DMS79 (cell line): ENCODE measurements at regions not wholly inside any gene's neighbourhood (a gene's known extent, or its start where the extent isn't known, plus 50 kb on each side); places are given as distances from the start of the nearest gene placed in this dataset.

Experiments
- DNase-seq: peaks from one replicate; lab custom pipeline; 2025; lab: John Stamatoyannopoulos, UW

GRCh38 chr16:6499413-6499812 is 833.2 kb upstream of the RBFOX1 start:
- no peak for DNase-seq

GRCh38 chr16:6498858-6499257 is 833.8 kb upstream of the RBFOX1 start:
- DNase-seq, result no peak

GRCh38 chr16:6496996-6497395 is 835.6 kb upstream of the RBFOX1 start:
- peak; percentile 73 for DNase-seq

- no peak for DNase-seq
Measured at GRCh38 chr16:6495486-6496210, 837.0 kb upstream of the RBFOX1 start.

- no peak for DNase-seq
Measured at GRCh38 chr16:6494716-6495115, 837.9 kb upstream of the RBFOX1 start.

- no peak for DNase-seq
Measured at GRCh38 chr16:6493555-6493954, 839.1 kb upstream of the RBFOX1 start.

GRCh38 chr16:6492742-6493141 is 839.9 kb upstream of the RBFOX1 start:
- no peak for DNase-seq

- DNase-seq, result no peak
Measured at GRCh38 chr16:6484935-6485334, 847.7 kb upstream of the RBFOX1 start.

GRCh38 chr16:6484081-6484480 is 848.6 kb upstream of the RBFOX1 start:
- DNase-seq, result no peak

GRCh38 chr16:6483469-6484033 is 849.1 kb upstream of the RBFOX1 start:
- DNase-seq, result no peak

GRCh38 chr16:6482696-6483468 is 849.8 kb upstream of the RBFOX1 start:
- DNase-seq, result no peak

GRCh38 chr16:6481894-6482293 is 850.8 kb upstream of the RBFOX1 start:
- DNase-seq, result no peak

- DNase-seq, result no peak
Measured at GRCh38 chr16:6453742-6454141, 878.9 kb upstream of the RBFOX1 start.

- no peak for DNase-seq
Measured at GRCh38 chr16:6447021-6447790, 885.4 kb upstream of the RBFOX1 start.

- no peak for DNase-seq
Measured at GRCh38 chr16:6446370-6446769, 886.3 kb upstream of the RBFOX1 start.

GRCh38 chr16:6439129-6439528 is 893.5 kb upstream of the RBFOX1 start:
- DNase-seq, result no peak

GRCh38 chr16:6428861-6429260 is 903.8 kb upstream of the RBFOX1 start:
- DNase-seq, result peak; percentile 92

- DNase-seq, result no peak
Measured at GRCh38 chr16:6427621-6428020, 905.0 kb upstream of the RBFOX1 start.

GRCh38 chr16:6407596-6407995 is 925.0 kb upstream of the RBFOX1 start:
- DNase-seq, result no peak

GRCh38 chr16:6406028-6406427 is 926.6 kb upstream of the RBFOX1 start:
- no peak for DNase-seq

GRCh38 chr16:6382924-6383459 is 949.7 kb upstream of the RBFOX1 start:
- no peak for DNase-seq

- DNase-seq, result no peak
Measured at GRCh38 chr16:6381896-6382295, 950.7 kb upstream of the RBFOX1 start.
